Amniotic epithelial cell (primary cell): ENCODE measurements at regions not wholly inside any gene's neighbourhood (a gene's known extent, or its start where the extent isn't known, plus 50 kb on each side); places are given as distances from the start of the nearest gene placed in this dataset.
"Not testable (repeated sequence)": the region's sequence is repeated elsewhere in the genome, so short reads cannot be mapped to it uniquely, and the experiment has no call there.

Source experiments
- DNase-seq: peaks from one replicate; pipeline ENCODE4 v3.0.0-alpha.2; 2010; ENCODE audit warnings: low read depth

DNA sequence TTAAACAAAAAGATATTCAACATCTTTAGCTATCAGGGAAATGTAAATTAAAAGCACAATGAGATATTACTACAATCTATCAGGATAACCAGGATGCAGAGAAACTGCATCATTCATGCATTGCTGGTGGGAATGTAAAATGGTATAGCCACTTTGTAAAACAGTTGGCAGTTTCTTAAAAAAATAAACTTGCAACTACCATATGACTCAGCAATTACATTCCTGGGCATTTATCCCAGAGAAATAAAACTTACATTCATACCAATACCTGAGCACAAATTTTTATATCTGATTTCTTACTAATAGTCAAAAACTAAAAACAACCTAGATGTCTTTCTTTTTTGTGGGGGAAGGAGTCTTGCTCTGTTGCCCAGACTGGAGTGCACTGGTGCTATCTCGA is 190.3 kb upstream of the TAB2 start:
- DNase-seq = peak; percentile 33

- no peak for DNase-seq
Measured at GRCh38 chr6:149128489-149129145, 188.9 kb upstream of the TAB2 start.

GRCh38 chr6:149129371-149130077 is 188.0 kb upstream of the TAB2 start:
- peak; percentile 57 for DNase-seq

DNA sequence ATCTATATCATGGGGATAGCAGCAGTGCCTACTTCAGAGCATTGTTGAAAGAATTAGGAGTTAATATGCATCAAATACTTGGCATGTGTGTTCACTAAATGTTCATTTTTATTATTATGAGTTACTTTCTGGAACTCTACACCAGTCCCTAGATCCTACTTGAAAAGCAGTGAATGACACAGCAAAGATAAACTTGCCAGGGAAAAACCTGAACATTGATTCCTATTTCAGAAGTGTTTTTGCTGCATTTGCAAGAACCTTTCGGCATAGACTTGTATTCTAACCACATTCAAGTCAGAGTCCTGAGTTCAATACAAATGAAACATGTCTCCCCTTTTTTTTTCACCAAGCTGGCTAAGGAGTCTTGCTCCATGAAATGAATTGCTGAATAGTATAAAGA is 187.4 kb upstream of the TAB2 start:
- no peak for DNase-seq

DNA sequence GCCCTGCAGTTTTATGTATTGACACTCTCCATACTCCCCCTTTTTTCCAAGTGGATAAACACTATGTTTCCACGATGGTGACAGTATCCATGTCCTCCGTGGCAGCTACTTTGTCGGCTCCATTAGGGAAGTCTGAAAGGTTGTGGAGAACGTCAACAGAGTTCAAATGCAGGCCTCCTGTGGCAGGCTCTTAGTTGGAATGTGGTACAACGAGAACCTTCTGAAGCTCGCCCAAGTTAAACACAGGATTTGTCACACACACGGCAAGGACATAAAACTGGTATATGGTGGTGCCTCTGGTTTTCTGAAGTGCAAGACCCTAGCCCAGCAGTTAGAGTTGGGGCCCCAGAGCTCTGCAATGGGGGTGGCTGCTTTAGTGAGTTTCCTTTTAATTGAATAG is 187.0 kb upstream of the TAB2 start:
- DNase-seq = no peak

DNA sequence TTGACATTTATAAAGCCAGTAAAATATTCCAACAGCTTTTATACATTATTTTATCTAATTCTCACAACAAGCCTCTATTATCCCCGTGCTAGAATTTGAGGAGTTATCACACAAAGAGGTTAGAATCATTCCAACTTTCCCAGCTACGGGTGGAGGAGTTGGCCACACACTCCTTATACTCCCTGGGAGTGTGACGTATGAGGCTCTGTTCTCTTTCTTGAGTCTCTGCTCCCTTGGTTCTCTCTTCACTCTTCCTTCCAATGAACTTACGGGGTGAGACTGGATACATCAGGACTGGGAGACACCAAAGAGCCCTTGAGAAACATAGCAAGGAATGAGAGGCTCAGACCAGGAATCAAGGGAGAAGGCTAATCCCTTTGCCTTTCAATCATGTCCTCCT is 185.6 kb upstream of the TAB2 start:
- DNase-seq = no peak

- no peak for DNase-seq
Measured at GRCh38 chr6:149132336-149132735, 185.2 kb upstream of the TAB2 start.

DNA sequence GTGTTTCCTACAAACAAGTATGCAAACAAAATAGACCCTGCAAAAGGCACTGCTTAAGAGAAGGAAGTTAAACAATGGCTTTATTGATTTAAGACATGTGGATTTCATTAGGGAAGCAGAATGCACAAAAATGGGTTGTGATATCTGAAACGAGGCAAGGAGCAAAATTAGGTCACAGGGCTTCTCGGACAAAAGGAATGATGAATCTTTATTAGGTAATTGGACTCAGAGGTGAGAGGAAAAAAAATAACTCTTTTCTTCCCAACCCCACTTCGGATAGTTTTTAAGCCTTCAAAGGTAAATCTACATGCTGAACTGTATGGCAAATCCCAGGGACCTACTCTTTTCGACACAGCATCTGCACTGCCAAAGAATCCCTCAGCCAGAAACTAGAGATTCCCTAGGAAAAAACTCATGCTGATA is 183.0 kb upstream of the TAB2 start:
- no peak for DNase-seq

- no peak for DNase-seq
Measured at GRCh38 chr6:149135809-149136208, 181.7 kb upstream of the TAB2 start.

DNA sequence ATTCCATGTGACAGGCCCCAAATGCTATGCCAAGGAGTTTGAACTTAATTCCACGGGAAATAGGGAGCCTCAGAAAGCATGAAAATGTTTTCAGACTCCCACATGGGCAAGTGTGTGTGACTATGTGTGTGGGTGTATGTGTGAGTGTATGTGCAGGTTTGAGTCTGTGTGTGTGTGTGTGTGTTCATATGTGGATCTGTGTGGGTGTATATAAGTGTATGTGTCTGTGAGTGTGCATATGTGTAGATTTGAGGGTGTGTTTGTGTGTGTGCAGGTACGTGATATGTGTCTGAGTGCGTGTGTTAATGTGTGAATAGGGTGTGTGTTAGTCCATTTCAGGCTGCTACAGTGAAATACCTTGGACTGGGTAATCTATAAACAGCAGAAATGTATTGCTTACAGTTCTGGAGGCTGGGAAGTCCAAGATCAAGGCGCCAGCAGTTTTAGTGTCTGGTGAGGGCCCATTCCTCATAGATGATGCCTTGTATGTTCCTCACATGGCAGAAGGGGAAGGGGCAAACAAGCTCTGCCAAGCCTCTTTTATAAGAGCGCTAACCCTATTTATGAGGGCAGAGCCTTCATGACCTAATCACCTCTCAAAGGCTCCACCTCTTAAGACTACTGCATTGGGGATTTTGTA is 181.1 kb upstream of the TAB2 start:
- no peak for DNase-seq

- no peak for DNase-seq
Measured at GRCh38 chr6:149136913-149137286, 180.6 kb upstream of the TAB2 start.

DNA sequence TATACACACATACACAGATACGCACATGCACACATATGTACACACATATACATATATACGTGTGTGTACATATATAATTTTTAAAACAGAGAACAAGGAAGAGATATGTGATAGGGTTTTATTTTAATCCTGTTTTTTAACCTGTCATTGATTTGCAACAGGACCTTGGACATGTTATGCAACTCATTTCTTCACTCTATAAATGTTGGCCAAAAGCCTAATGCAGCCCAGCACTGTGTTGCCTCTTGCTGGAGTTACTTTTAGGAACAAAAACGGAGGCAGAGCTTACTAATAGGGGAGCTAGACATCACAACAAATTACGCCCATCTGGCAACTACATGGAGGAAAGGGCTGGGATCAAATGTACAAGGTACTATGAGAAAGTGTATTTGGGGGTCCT is 179.9 kb upstream of the TAB2 start:
- no peak for DNase-seq

DNA sequence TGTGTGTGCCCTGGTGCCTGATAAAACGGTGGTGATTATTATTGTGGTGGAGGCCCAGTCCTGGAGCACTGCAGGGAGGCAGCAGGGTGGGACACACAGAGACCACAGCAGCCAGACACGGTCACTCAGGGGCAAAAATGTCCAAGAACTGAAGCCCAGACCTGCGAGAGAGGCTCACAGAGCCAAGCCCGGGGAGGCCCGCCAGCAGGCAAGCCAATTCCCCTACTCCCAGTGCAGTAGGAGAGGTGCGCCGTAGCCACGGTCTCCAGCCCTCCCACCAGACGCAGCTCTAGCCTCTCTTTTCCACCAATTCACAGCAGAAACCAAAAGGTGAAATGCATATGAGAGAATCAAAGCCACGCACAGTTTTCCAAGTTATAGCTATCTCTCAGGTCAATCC is 179.4 kb upstream of the TAB2 start:
- DNase-seq = no peak

DNA sequence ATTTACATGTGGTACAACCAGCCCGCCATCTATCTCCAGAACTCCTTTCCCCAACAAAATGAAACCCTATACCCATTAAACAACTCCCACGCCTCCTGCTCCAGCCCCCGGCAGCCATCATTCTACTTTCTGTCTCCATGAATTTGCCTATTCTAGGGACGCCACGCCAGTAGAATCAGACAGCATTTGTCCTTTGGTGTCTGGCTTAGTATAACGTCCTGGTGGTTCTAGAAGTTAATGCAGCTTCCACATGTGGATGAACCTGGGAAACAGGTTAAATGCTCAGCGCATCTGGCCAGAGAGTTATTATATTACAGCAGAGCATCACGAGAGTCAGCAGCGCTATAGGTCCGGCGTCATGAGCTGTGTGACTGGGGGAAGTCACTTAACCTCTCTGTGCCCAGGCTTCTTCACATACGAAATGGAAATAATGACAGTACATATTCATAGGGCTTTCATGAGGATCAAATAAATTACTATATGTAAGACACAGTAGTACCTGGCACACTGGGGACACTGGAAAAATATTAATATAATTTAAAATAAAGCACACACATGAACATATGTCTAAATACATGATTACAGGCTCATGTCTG is 178.7 kb upstream of the TAB2 start:
- DNase-seq = no peak

GRCh38 chr6:149139782-149140136 is 177.8 kb upstream of the TAB2 start:
- no peak for DNase-seq

DNA sequence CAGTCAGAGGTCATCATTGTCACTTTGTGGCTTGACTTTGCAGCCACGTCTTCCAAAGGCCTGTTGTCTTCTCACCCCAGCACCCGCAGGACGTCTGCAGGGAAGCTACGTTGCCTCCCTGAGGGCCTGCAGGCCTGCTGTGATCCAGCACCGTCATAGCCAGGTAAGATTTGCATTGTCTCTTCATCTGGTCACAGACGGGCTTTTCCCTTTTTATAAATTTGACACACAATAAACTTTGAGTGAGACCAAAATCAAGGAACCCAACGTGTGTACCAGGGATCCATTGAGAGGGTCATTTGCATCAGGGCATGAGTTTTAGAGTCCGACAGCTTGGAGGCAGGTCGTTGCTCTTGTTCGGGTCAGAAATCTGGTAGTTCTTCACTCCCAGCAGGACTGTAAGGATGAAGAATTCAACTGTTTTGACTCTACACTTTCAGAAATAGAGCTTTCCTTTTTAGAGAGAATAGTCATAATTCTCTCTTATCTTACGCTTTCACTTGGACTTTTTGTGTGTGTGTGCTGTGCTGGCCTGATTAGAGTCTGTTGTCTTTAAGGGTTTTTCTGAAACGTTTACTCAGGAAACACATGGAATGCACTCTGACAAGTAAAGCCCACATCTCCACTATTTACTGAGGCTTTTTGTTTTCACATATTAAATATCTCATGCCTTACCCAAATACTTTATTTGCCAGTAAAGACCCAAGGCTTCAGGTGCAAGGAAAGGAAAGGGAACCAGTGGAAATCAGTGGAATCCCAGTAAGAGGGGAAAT is 177.2 kb upstream of the TAB2 start:
- peak; percentile 52 for DNase-seq

GRCh38 chr6:149140910-149141290 is 176.6 kb upstream of the TAB2 start:
- DNase-seq = no peak

- no peak for DNase-seq
Measured at GRCh38 chr6:149142924-149143429, 174.5 kb upstream of the TAB2 start.

- not testable (repeated sequence) for DNase-seq
Measured at GRCh38 chr6:149145800-149146199, 171.7 kb upstream of the TAB2 start.

GRCh38 chr6:149147195-149147594 is 170.3 kb upstream of the TAB2 start:
- DNase-seq = no peak

- peak; percentile 94 for DNase-seq
Measured at GRCh38 chr6:149147938-149148718, 169.4 kb upstream of the TAB2 start.
